Stimulated activated CD8-positive, alpha-beta memory T cell treated with anti-CD3 and anti-CD28 coated beads, Interleukin-15, amount 100 ng/mL, for 48 hours (primary cell): ENCODE measurements at regions not wholly inside any gene's neighbourhood (a gene's known extent, or its start where the extent isn't known, plus 50 kb on each side); places are given as distances from the start of the nearest gene placed in this dataset.
"Not testable (repeated sequence)": the region's sequence is repeated elsewhere in the genome, so short reads cannot be mapped to it uniquely, and the experiment has no call there.

Source experiments
- DNase-seq, 2 donors: peaks; one replicate each; pipeline ENCODE4 v3.0.0-alpha.2; 2020; ENCODE audit warnings: low read depth in 2 of 2

- not testable (repeated sequence) for DNase-seq
Measured at GRCh38 chr7:6938284-6938683, 112.2 kb upstream of the CCZ1B start.

- not testable (repeated sequence) for DNase-seq
Measured at GRCh38 chr7:6939126-6939525, 113.1 kb upstream of the CCZ1B start.

GRCh38 chr7:6939896-6940295, 113.8 kb upstream of the CCZ1B start:
- not testable (repeated sequence) for DNase-seq

GRCh38 chr7:6946873-6947272, 120.8 kb upstream of the CCZ1B start:
- not testable (repeated sequence) for DNase-seq

GRCh38 chr7:6950231-6950630, 124.2 kb upstream of the CCZ1B start:
- DNase-seq: not testable (repeated sequence)

GRCh38 chr7:6951553-6951952, 125.5 kb upstream of the CCZ1B start:
- not testable (repeated sequence) for DNase-seq

GRCh38 chr7:6953138-6953797, 127.2 kb upstream of the CCZ1B start:
- DNase-seq: not testable (repeated sequence)

GRCh38 chr7:6953798-6954181, 127.7 kb upstream of the CCZ1B start:
- not testable (repeated sequence) for DNase-seq

GRCh38 chr7:6955385-6955784, 129.3 kb upstream of the CCZ1B start:
- not testable (repeated sequence) for DNase-seq

- not testable (repeated sequence) for DNase-seq
Measured at GRCh38 chr7:6955990-6956566, 130.0 kb upstream of the CCZ1B start.

- not testable (repeated sequence) for DNase-seq
Measured at GRCh38 chr7:6958371-6958770, 132.3 kb upstream of the CCZ1B start.

- DNase-seq: not testable (repeated sequence)
Measured at GRCh38 chr7:6959942-6960341, 133.9 kb upstream of the CCZ1B start.

- DNase-seq: not testable (repeated sequence)
Measured at GRCh38 chr7:6962871-6963270, 136.8 kb upstream of the CCZ1B start.

GRCh38 chr7:6965051-6965450, 139.0 kb upstream of the CCZ1B start:
- peak; percentile 19 to 25 for DNase-seq

- not testable (repeated sequence) for DNase-seq
Measured at GRCh38 chr7:6970180-6970579, 144.1 kb upstream of the CCZ1B start.

GRCh38 chr7:6974876-6975275, 148.8 kb upstream of the CCZ1B start:
- not testable (repeated sequence) for DNase-seq

- not testable (repeated sequence) for DNase-seq
Measured at GRCh38 chr7:6975346-6975745, 149.3 kb upstream of the CCZ1B start.

GRCh38 chr7:6977368-6977767, 151.3 kb upstream of the CCZ1B start:
- not testable (repeated sequence) for DNase-seq

GRCh38 chr7:6978326-6978725, 152.3 kb upstream of the CCZ1B start:
- not testable (repeated sequence) for DNase-seq

- DNase-seq: not testable (repeated sequence)
Measured at GRCh38 chr7:6979456-6979855, 153.4 kb upstream of the CCZ1B start.

GRCh38 chr7:6982375-6982774, 156.3 kb upstream of the CCZ1B start:
- not testable (repeated sequence) for DNase-seq

GRCh38 chr7:6986892-6987291, 160.8 kb upstream of the CCZ1B start:
- not testable (repeated sequence) for DNase-seq

GRCh38 chr7:6988608-6989007, 162.5 kb upstream of the CCZ1B start:
- DNase-seq: not testable (repeated sequence)
